ENCODE measurements at regions not wholly inside any gene's neighbourhood (a gene's known extent, or its start where the extent isn't known, plus 50 kb on each side); places are given as distances from the start of the nearest gene placed in this dataset.
A peak's percentile ranks its signal among the peaks of the same experiment; 100 is the strongest.

- ATAC-seq (no peak), DNase-seq (no peak), FAIRE-seq (no peak)
- no peaks in the 10 kb centered on the region for H3K4me1 ChIP-seq
- H3K27ac ChIP-seq = no peak overlapping the region
- intact Hi-C loops (cut with DNase I) = no loop called here
- 100% methylated on average over 1 of the region's 1 CpG for WGBS, 2 donors
- H3K4me3 ChIP-seq = no peak overlapping the region
- no peaks in the 10 kb centered on the region for H3K36me3 ChIP-seq
- H3K27me3 ChIP-seq = no peaks in the 10 kb centered on the region
- TF ChIP-seq, protein P1, sequence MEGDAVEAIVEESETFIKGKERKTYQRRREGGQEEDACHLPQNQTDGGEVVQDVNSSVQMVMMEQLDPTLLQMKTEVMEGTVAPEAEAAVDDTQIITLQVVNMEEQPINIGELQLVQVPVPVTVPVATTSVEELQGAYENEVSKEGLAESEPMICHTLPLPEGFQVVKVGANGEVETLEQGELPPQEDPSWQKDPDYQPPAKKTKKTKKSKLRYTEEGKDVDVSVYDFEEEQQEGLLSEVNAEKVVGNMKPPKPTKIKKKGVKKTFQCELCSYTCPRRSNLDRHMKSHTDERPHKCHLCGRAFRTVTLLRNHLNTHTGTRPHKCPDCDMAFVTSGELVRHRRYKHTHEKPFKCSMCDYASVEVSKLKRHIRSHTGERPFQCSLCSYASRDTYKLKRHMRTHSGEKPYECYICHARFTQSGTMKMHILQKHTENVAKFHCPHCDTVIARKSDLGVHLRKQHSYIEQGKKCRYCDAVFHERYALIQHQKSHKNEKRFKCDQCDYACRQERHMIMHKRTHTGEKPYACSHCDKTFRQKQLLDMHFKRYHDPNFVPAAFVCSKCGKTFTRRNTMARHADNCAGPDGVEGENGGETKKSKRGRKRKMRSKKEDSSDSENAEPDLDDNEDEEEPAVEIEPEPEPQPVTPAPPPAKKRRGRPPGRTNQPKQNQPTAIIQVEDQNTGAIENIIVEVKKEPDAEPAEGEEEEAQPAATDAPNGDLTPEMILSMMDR (IDR thresholded peaks at IDR 0.05) = no peak
- H3K9me3 ChIP-seq = no peaks in the 10 kb centered on the region
Measured at GRCh38 chr3:81859524-81859923, 98.1 kb upstream of the GBE1 start.

- 59 to 79% methylated on average over 3 of the region's 3 CpGs for WGBS, 2 donors
- ATAC-seq (no peak), FAIRE-seq (no peak), DNase-seq (no peak)
- Histone ChIP-seq H3K27ac (no peak overlapping the region), H3K27me3 (no peaks in the 10 kb centered on the region), H3K4me3 (no peak overlapping the region), H3K4me1 (no peaks in the 10 kb centered on the region), H3K36me3 (no peaks in the 10 kb centered on the region), H3K9me3 (no peaks in the 10 kb centered on the region)
- TF ChIP-seq, protein P1 (IDR thresholded peaks at IDR 0.05) = no peak
- intact Hi-C loops (cut with DNase I) = no loop called here
Measured at GRCh38 chr3:81853431-81853830, 92.0 kb upstream of the GBE1 start.

GRCh38 chr3:81851176-81851575 is 89.7 kb upstream of the GBE1 start:
- intact Hi-C loops (cut with DNase I) = no loop called here
- ATAC-seq = no peak
- no peak overlapping the region for H3K4me3 ChIP-seq
- no peak for DNase-seq
- no peak for FAIRE-seq
- H3K27me3 ChIP-seq = no peaks in the 10 kb centered on the region
- H3K27ac ChIP-seq = no peak overlapping the region
- H3K9me3 ChIP-seq = no peaks in the 10 kb centered on the region
- H3K4me1 ChIP-seq = peaks cover 0 to 10% (median 0%) of the 10 kb centered on the region in 3 donors
- TF ChIP-seq, protein P1 (IDR thresholded peaks at IDR 0.05) = no peak
- H3K36me3 ChIP-seq = no peaks in the 10 kb centered on the region

DNA sequence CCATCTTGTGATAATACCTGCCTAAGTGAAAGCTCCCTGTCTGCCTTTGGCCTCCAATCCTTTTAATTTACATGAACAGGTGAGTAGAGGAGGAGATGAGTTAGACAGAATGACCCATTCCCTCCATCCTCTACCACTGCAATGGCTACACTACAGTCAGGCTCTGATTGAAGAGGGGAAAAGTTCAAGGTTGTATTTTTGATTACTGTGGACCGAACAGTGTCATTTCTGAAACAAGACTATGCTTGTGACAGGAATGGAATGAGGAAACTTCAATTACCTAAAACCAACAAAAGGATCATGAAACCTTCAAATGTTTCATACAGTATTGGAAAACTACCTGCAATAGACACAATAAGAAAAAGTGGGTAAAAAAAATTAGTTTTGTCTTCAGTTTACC is 85.5 kb upstream of the GBE1 start:
- no peak for FAIRE-seq
- intact Hi-C loops (cut with DNase I) = no loop called here
- ATAC-seq = peak in 3 of 4 donors; percentile 63 to 71 (median 71)

GRCh38 chr3:81841540-81841939 is 80.1 kb upstream of the GBE1 start:
- ATAC-seq = no peak
- DNase-seq = no peak
- no peaks in the 10 kb centered on the region for H3K4me1 ChIP-seq
- intact Hi-C loops (cut with DNase I) = no loop called here
- no peak overlapping the region for H3K27ac ChIP-seq
- TF ChIP-seq, protein P1 (IDR thresholded peaks at IDR 0.05) = no peak
- no peak for FAIRE-seq
- WGBS, 2 donors = 53% methylated on average over 2 of the region's 2 CpGs
- no peak overlapping the region for H3K4me3 ChIP-seq
- no peaks in the 10 kb centered on the region for H3K27me3 ChIP-seq
- no peaks in the 10 kb centered on the region for H3K36me3 ChIP-seq
- H3K9me3 ChIP-seq = no peaks in the 10 kb centered on the region

More for the DNA sequence above, 85.5 kb upstream of the GBE1 start:
- Histone ChIP-seq H3K4me1 (peaks cover 0 to 10% (median 0%) of the 10 kb centered on the region in 3 donors), H3K27me3 (no peaks in the 10 kb centered on the region), H3K27ac (no peak overlapping the region), H3K9me3 (no peaks in the 10 kb centered on the region), H3K36me3 (no peaks in the 10 kb centered on the region), H3K4me3 (no peak overlapping the region)
- TF ChIP-seq, protein P1 (IDR thresholded peaks at IDR 0.05) = no peak
- no peak for DNase-seq
- WGBS, 2 donors = 19 to 30% methylated on average over 1 of the region's 1 CpG

Measured in pancreas (tissue), 10 donors.